Peyer's patch (tissue), 4 donors: ENCODE measurements at regions not wholly inside any gene's neighbourhood (a gene's known extent, or its start where the extent isn't known, plus 50 kb on each side); places are given as distances from the start of the nearest gene placed in this dataset.

Experiments
- POLR2A ChIP-seq, 2 donors: fragments of 450-650 bp; IDR thresholded peaks; one replicate each; pipeline ENCODE4 v1.5.1; 2017; ENCODE audit warnings: antibody characterized with exemption in 2 of 2, mild to moderate bottlenecking in 2 of 2, moderate library complexity in 2 of 2
- TF ChIP-seq, protein P1 (sequence below), 6 experiments: fragments of 450-650 bp in 4 of 6; fragments of 200-600 bp in 2 of 6; sonication (generic) in 1 of 6; IDR thresholded peaks; one replicate each; pipeline ENCODE4 v1.5.1; 2017 to 2019; ENCODE audit warnings: antibody characterized with exemption in 6 of 6, mild to moderate bottlenecking in 3 of 6, moderate library complexity in 1 of 6

DNA sequence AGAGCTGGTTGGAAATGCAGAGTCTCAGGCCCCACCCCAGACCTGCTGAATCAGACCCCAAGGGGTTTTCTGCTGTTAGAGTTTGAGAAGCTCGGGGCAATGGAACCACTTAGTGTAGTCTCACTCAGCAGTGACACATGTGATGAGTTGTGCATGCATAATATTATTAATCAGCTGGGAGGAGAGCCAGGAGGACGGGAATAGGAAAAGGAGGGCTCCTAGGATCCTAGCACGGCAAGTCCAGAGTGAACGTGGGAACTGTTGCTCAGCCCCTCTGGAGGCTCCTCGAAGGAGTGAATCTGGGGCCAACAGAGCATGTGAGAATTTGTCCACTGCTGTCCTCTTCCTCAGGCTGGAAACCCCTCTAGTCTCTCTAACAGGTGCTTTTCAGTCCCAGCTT is 87.1 kb downstream of the HS1BP3 start:
- TF ChIP-seq, protein P1, sequence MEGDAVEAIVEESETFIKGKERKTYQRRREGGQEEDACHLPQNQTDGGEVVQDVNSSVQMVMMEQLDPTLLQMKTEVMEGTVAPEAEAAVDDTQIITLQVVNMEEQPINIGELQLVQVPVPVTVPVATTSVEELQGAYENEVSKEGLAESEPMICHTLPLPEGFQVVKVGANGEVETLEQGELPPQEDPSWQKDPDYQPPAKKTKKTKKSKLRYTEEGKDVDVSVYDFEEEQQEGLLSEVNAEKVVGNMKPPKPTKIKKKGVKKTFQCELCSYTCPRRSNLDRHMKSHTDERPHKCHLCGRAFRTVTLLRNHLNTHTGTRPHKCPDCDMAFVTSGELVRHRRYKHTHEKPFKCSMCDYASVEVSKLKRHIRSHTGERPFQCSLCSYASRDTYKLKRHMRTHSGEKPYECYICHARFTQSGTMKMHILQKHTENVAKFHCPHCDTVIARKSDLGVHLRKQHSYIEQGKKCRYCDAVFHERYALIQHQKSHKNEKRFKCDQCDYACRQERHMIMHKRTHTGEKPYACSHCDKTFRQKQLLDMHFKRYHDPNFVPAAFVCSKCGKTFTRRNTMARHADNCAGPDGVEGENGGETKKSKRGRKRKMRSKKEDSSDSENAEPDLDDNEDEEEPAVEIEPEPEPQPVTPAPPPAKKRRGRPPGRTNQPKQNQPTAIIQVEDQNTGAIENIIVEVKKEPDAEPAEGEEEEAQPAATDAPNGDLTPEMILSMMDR (IDR thresholded peaks at IDR 0.05) = no peak
- TF ChIP-seq POLR2A (IDR thresholded peaks at IDR 0.05) = no peak
